ENCODE measurements at regions not wholly inside any gene's neighbourhood (a gene's known extent, or its start where the extent isn't known, plus 50 kb on each side); places are given as distances from the start of the nearest gene placed in this dataset.

- ATAC-seq (ENCODE audit: low read depth) = no peak
- H2AFZ ChIP-seq (ENCODE audit: insufficient read depth, low read depth, low read length, poor library complexity, severe bottlenecking) = no peak overlapping the region
- H3K27ac ChIP-seq (ENCODE audit: low read length in 2 of 2) = no peak overlapping the region
- H3K9ac ChIP-seq (ENCODE audit: low read length) = no peak overlapping the region
- no peak overlapping the region for H3K4me3 Mint-ChIP-seq
- peaks cover 40% of the 10 kb centered on the region for H3K27me3 Mint-ChIP-seq
- H3K4me3 ChIP-seq (ENCODE audit: control extremely low read depth in 1 of 5, extremely low read depth in 1 of 5, insufficient read depth in 1 of 5, low read depth in 2 of 5, low read length in 4 of 5) = no peak overlapping the region
- no peak for DNase-seq
- H3K4me1 ChIP-seq (ENCODE audit: control insufficient read depth in 2 of 2, insufficient read depth in 2 of 2, low read length in 2 of 2) = no peaks in the 10 kb centered on the region
- H3K27me3 ChIP-seq (replicated peaks in 1 of 4; ENCODE audit: control extremely low read depth in 1 of 4, control insufficient read depth in 3 of 4, insufficient read depth in 4 of 4, low read length in 3 of 4) = peaks cover 0 to 27% (median 5%) of the 10 kb centered on the region in 4 experiments
- POLR2A ChIA-PET = no interaction called here
- CTCF ChIA-PET = interaction anchor here (0.8 to 5.0 kb wide), 4 partner anchors 410 to 674 kb away, joined by 3 to 73 read pairs (median 6); partner anchors contain the start of gene ESS2
- H3K4me1 Mint-ChIP-seq = peaks cover 1% of the 10 kb centered on the region
- H3K9me3 ChIP-seq (ENCODE audit: control extremely low read depth in 1 of 3, control insufficient read depth in 2 of 3, insufficient read depth in 1 of 3, low read length in 2 of 3) = no peaks in the 10 kb centered on the region
- H3K36me3 ChIP-seq (replicated peaks in 1 of 2; ENCODE audit: control extremely low read depth in 1 of 2, control insufficient read depth in 1 of 2, extremely low read depth in 1 of 2, insufficient read depth in 2 of 2, low read length in 1 of 2) = no peaks in the 10 kb centered on the region
- 78% methylated on average over 4 of the region's 11 CpGs for WGBS (ENCODE audit: insufficient coverage)
- no peak overlapping the region for H3K4me2 ChIP-seq (replicated peaks; ENCODE audit: low read depth, low read length, poor library complexity, severe bottlenecking)
- no peak overlapping the region for H3K27ac Mint-ChIP-seq
- H3K9me3 Mint-ChIP-seq (ENCODE audit: insufficient read depth) = no peaks in the 10 kb centered on the region
- no peaks in the 10 kb centered on the region for H4K20me1 ChIP-seq (ENCODE audit: control insufficient read depth, insufficient read depth, low read length, poor library complexity, severe bottlenecking)
- TF ChIP-seq EZH2 (IDR thresholded peaks at IDR 0.05; ENCODE audit: borderline replicate concordance, insufficient read depth, low read depth, low read length, poor library complexity, severe bottlenecking) = no peak
- TF ChIP-seq CTCF (IDR thresholded peaks at IDR 0.05) = no peak
- H3K79me2 ChIP-seq (ENCODE audit: control insufficient read depth, insufficient read depth, low read length) = no peaks in the 10 kb centered on the region
- intact Hi-C loops (cut with micrococcal nuclease) = no loop called here
These were observed 86.1 kb upstream of the SEPTIN5 start for GRCh38 chr22:19628038-19628776.

GRCh38 chr22:19629331-19629719 lies 85.0 kb upstream of the SEPTIN5 start:
- Mint-ChIP-seq H3K27me3 (peaks cover 40% of the 10 kb centered on the region), H3K4me3 (no peak overlapping the region), H3K27ac (no peak overlapping the region), H3K4me1 (no peaks in the 10 kb centered on the region), H3K9me3 (ENCODE audit: insufficient read depth) (no peaks in the 10 kb centered on the region)
- 95% methylated on average over 10 of the region's 12 CpGs for WGBS (ENCODE audit: insufficient coverage)
- Histone ChIP-seq H3K27me3 (replicated peaks in 1 of 4; ENCODE audit: control extremely low read depth in 1 of 4, control insufficient read depth in 3 of 4, insufficient read depth in 4 of 4, low read length in 3 of 4) (peaks cover 0 to 24% (median 4%) of the 10 kb centered on the region in 4 experiments), H3K9ac (ENCODE audit: low read length) (no peak overlapping the region), H2AFZ (ENCODE audit: insufficient read depth, low read depth, low read length, poor library complexity, severe bottlenecking) (no peak overlapping the region), H4K20me1 (ENCODE audit: control insufficient read depth, insufficient read depth, low read length, poor library complexity, severe bottlenecking) (no peaks in the 10 kb centered on the region), H3K36me3 (replicated peaks in 1 of 2; ENCODE audit: control extremely low read depth in 1 of 2, control insufficient read depth in 1 of 2, extremely low read depth in 1 of 2, insufficient read depth in 2 of 2, low read length in 1 of 2) (no peaks in the 10 kb centered on the region), H3K79me2 (ENCODE audit: control insufficient read depth, insufficient read depth, low read length) (no peaks in the 10 kb centered on the region), H3K4me2 (replicated peaks; ENCODE audit: low read depth, low read length, poor library complexity, severe bottlenecking) (no peak overlapping the region), H3K27ac (ENCODE audit: low read length in 2 of 2) (no peak overlapping the region), H3K4me1 (ENCODE audit: control insufficient read depth in 2 of 2, insufficient read depth in 2 of 2, low read length in 2 of 2) (no peaks in the 10 kb centered on the region), H3K4me3 (ENCODE audit: control extremely low read depth in 1 of 5, extremely low read depth in 1 of 5, insufficient read depth in 1 of 5, low read depth in 2 of 5, low read length in 4 of 5) (no peak overlapping the region), H3K9me3 (ENCODE audit: control extremely low read depth in 1 of 3, control insufficient read depth in 2 of 3, insufficient read depth in 1 of 3, low read length in 2 of 3) (no peaks in the 10 kb centered on the region)
- intact Hi-C loops (cut with micrococcal nuclease) = no loop called here
- CTCF ChIA-PET = interaction anchor here (0.8 to 5.0 kb wide), 33 partner anchors 10 to 675 kb away, joined by 3 to 73 read pairs (median 4); partner anchors contain the start of genes CDC45, ESS2, SLC25A1 and UFD1
- TF ChIP-seq EZH2 (IDR thresholded peaks at IDR 0.05; ENCODE audit: borderline replicate concordance, insufficient read depth, low read depth, low read length, poor library complexity, severe bottlenecking) = no peak
- no peak for TF ChIP-seq CTCF (IDR thresholded peaks at IDR 0.05)
- ATAC-seq (ENCODE audit: low read depth) (no peak), DNase-seq (no peak)
- POLR2A ChIA-PET = interaction anchor here (1.2 kb wide), 1 partner anchor 485 kb away, joined by 7 read pairs; the partner anchor contains the start of gene ESS2
